Cardiac septum (tissue), 1 donor: ENCODE measurements at regions not wholly inside any gene's neighbourhood (a gene's known extent, or its start where the extent isn't known, plus 50 kb on each side); places are given as distances from the start of the nearest gene placed in this dataset.
"Not testable (repeated sequence)": the region's sequence is repeated elsewhere in the genome, so short reads cannot be mapped to it uniquely, and the experiment has no call there.

Experiments used
- DNase-seq: peaks from one replicate; pipeline ENCODE4 v3.0.0-alpha.2; 2020; ENCODE audit warnings: low spot score
- intact Hi-C: fragments of 100-400 bp; cut with DNase I; formaldehyde crosslinking; loops from one replicate; pipeline ENCODE4 v1.14.0; 2022
- donor health status: DM: no; HTN: no; CAD: no.

DNA sequence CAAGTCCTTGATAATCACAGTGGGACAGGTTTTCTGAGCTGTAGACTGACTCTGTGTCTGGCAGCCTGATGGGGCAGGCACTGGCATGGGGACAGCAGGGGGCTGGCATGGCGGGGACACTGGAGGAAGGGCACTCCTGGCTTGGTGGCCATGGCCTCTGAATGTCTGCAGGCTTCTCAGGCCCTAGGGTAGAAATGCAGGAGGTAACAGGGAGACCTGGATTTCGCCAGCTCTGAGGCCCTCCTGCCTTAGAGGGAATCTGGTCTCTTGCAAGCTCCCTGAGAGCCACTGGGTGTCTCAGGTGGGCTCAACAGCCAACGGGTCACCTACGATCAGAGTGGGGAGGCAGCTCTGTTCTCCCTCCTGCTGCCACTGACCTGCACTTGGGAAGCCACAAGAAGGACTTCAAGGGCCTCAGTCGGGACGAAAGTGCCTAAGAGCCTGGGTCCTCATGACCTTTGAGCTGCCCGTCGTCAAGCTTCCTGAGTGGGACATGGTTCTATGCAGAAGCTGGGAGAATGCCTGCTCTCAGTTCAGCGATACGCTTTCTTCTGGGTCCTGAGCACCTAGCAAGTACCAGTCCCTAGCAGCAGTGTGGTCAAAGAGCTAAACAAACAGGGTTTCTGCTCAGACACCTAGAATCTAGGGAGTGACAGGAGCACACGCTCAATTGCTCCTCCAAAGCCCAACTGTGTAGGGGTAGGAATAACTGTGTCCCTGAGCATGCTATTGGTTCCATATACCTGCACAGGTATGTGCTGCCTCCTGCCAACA lies 569.0 kb downstream of the PTPRU start:
- peak; percentile 49 for DNase-seq
- intact Hi-C loops, result no loop called here

DNA sequence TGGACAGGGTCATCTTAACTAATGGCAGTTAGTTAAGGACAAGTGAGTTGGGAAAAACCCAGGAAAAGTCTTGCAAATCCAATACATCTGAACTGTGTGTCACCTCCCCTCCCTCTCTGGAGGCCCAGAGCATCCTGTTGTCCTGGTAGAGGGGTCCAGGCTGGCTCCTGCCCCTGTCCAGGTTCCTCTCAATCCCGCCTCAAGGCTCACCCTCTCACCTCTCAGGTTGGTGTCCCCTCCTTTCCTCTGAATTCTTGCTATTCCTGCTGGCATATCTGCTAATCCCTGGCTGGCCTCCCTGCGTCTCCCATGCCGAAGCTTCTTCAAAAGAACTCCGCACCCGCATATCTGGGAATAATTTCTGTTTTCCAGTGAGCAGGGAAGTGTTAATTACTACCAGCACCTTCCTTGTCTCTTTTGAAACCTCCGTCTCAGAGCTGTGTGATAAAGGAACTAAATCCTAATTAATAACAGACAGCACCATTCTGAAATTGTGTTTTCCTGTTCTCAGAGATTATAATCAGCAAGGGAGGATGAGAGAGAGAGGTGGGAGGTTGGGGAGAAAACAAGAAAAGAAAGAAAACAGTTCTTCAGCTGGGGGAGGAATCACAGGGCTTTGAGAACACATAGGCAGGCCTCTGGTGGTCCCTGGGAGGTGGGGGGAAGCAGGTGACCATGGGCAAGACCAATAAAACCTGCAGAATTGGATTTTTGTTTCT lies 568.0 kb downstream of the PTPRU start:
- DNase-seq, result peak; percentile 33
- intact Hi-C loops, result no loop called here

DNA sequence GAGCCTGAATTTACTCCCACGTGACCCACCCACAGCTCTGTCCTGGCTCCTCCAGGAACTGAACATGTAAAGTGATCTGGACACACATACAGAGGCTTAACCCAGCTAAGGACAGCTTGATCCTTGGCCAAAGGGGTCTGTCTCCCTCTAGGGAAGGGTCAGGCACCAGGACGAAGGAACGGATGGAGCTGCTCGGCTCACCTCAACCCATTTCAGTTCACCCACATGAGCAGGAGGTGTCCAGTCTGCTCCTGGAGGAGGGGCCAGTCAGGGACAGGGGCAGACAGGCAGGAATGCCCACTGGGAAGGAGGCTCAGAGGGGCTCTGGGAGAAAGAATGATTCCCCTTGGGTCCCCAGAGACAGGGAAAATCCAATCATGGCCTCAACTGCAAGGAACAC lies 567.2 kb downstream of the PTPRU start:
- intact Hi-C loops, result no loop called here
- DNase-seq, result peak; percentile 6

- DNase-seq, result peak; percentile 61
- intact Hi-C loops, result no loop called here
Observed at GRCh38 chr1:29802181-29803068, 566.1 kb downstream of the PTPRU start.

GRCh38 chr1:29801561-29801973 lies 565.2 kb downstream of the PTPRU start:
- intact Hi-C loops, result no loop called here
- DNase-seq, result no peak

DNA sequence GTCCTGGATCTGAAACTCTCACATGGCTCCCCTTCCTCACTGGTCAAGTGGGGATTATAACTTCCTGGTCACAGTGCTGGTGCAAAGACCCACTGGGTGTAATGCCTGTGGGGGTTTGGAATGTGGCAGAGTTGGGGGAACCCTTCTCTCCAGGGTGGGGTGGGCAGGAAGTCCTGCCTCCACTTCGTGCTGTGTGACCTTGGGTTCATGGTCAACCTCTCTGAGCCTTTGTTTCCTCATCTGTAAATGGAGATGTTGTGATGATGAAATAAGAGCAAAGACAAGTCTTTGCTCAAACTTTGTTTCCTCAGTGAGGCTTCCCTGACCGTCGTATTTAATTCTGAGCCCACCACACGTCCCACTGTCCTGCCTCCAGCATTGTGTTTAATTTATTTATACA lies 564.7 kb downstream of the PTPRU start:
- intact Hi-C loops, result no loop called here
- DNase-seq, result no peak

- intact Hi-C loops, result no loop called here
- no peak for DNase-seq
Observed at GRCh38 chr1:29800522-29800956, 564.2 kb downstream of the PTPRU start.

DNA sequence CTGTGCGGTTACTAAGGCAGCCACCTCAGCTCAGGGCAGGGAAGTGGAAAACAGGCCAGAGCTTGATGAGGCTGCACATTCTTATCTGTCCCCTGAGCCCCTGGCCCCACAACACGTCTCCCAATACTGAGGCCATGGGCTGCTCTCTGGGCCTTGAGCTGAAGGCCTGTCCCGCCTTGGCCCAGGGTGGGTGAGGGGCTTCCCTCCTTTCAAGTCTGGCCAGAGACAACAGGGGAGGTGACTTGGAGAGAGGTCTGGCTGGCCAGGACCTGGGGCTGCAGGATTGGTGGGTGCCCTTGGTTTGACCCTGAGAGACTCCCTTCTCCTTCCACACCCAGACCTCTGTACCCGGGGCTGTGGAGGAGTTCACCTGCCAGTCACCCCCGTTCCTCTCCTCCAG lies 563.8 kb downstream of the PTPRU start:
- no peak for DNase-seq
- intact Hi-C loops, result no loop called here

GRCh38 chr1:29798699-29799566 lies 562.6 kb downstream of the PTPRU start:
- intact Hi-C loops, result loop anchor here (10.0 kb wide), 2 partner anchors 586 to 906 kb away; no protein-coding TSS in a partner anchor
- DNase-seq, result no peak

GRCh38 chr1:29797125-29797524 lies 560.8 kb downstream of the PTPRU start:
- intact Hi-C loops, result loop anchor here (10.0 kb wide), 2 partner anchors 588 to 908 kb away; no protein-coding TSS in a partner anchor
- DNase-seq, result not testable (repeated sequence)

- not testable (repeated sequence) for DNase-seq
- intact Hi-C loops, result loop anchor here (10.0 kb wide), 2 partner anchors 589 to 909 kb away; no protein-coding TSS in a partner anchor
Observed at GRCh38 chr1:29795965-29796364, 559.6 kb downstream of the PTPRU start.

GRCh38 chr1:29793653-29794348 lies 557.5 kb downstream of the PTPRU start:
- intact Hi-C loops, result loop anchor here (2.0 to 10.0 kb wide), 4 partner anchors 293 to 911 kb away; no protein-coding TSS in a partner anchor
- peak; percentile 26 for DNase-seq

GRCh38 chr1:29793101-29793546 lies 556.8 kb downstream of the PTPRU start:
- DNase-seq, result peak; percentile 89
- intact Hi-C loops, result loop anchor here (2.0 to 10.0 kb wide), 4 partner anchors 294 to 912 kb away; no protein-coding TSS in a partner anchor

GRCh38 chr1:29789910-29790247 lies 553.6 kb downstream of the PTPRU start:
- intact Hi-C loops, result loop anchor here (5.0 to 10.0 kb wide), 3 partner anchors 317 to 915 kb away; no protein-coding TSS in a partner anchor
- peak; percentile 41 for DNase-seq

DNA sequence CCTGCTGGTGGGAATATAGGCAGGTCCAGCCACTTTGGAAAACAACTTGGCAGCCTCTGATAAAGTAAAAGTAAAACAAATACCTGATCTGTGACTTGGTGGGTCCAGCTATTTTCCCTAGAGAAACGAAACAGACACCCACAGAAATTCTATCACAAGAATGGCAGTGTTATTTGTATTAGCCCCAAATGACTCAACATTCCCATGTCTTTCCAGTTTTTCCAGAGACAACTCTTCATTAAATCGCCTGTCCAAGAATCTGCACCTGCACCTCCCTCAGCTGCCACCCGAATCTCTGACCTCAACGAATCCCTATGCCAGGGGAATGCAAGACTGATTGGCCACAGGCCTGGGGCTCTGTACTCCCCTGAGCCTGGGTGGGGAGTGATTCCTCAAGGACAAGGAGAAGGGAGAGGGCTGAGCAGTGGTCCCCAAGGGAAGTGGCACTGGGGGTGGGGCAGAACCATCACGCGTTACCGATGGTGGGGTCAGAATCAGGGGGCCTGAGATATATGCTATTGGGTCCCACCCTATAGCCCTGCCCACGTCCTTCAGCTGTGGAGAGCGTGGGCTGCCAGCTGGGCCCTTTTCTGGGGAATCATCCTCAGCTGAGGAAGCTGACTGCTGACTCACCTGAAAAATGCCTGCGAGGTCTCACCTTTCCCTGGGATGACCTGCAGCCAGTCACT lies 553.0 kb downstream of the PTPRU start:
- intact Hi-C loops, result no loop called here
- DNase-seq, result peak; percentile 26

DNA sequence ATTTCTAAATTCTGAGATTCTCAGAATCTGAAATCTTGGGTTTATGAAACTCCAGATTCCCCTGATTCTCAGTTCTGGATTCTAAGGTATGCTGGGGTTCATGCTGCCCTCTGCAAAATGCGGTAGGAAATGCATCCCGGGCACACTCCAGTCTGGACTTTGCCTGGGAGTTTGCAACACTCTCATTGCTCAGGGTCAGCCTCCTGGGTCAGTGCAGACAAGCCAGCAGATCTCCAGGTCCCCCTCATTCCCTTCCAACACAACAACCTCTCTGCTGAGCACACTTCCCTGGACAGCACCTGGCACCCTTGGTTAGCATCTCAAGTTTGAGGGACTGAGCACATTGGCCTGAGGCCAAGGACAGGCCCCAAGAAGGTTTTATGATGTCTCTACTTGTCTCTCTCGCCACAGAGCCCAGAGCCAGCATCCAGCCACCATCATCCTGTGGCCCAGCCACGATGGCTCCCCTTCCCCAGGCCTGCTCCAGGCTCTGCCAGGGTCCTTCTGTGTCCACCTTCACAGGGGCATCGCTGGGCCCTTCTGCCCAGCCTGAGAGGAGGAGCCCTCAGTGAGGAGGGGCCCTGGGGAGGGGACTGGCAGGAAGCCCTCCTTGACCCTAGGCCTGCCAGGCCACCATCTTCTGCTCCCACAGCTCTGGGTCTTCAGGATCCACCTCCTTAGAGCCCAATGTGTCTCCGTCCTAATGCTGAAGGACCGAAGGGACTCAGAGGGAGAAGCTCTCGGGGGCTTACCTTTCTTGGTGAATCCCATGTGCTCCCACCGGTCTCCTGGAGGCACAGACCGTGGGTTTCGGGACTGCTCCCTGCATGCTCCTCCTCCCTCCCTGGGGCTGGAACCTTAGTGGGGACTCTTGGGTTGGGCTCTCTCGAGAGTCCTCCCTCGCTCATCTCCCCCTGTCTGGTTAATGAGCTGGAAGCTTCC lies 550.7 kb downstream of the PTPRU start:
- DNase-seq, result peak; percentile 55

More for the DNA sequence above, 550.7 kb downstream of the PTPRU start:
- intact Hi-C loops, result no loop called here
